Ovary (tissue), 3 donors: ENCODE measurements at regions not wholly inside any gene's neighbourhood (a gene's known extent, or its start where the extent isn't known, plus 50 kb on each side); places are given as distances from the start of the nearest gene placed in this dataset.

Experiments used
- EP300 ChIP-seq: sonication (generic); formaldehyde crosslinking; IDR thresholded peaks from one replicate; pipeline ENCODE4 v1.6.1; 2017; ENCODE audit warnings: antibody characterized with exemption
- TF ChIP-seq, protein P1 (sequence below), 3 donors: fragments of 450-650 bp in 2 of 3; fragments of 200-600 bp in 1 of 3; IDR thresholded peaks; one replicate each; pipeline versions ENCODE4 v1.5.1 to v1.8.0; 2016 to 2022; ENCODE audit warnings: antibody characterized with exemption in 3 of 3, mild to moderate bottlenecking in 1 of 3
- donor health status: DM: no; HTN: no; CAD: no.

DNA sequence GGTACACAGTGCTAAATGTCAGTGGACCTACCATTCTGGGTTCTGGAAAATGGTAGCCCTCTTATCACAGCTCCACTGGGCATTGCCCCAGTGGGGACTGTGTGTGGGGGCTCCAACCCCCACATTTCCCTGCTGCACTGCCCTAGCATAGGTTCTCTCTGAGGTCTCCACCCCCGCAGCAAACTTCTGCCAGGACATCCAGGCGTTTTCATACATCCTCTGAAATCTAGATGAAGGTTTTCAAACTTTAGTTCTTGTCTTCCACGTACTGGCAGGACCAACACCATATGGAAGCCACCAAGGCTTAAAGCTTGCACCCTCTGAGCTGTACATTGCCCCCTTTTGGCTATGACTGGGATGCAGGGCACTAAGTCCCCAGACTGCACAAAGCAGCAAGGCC lies 788.2 kb upstream of the ALCAM start:
- TF ChIP-seq, protein P1, sequence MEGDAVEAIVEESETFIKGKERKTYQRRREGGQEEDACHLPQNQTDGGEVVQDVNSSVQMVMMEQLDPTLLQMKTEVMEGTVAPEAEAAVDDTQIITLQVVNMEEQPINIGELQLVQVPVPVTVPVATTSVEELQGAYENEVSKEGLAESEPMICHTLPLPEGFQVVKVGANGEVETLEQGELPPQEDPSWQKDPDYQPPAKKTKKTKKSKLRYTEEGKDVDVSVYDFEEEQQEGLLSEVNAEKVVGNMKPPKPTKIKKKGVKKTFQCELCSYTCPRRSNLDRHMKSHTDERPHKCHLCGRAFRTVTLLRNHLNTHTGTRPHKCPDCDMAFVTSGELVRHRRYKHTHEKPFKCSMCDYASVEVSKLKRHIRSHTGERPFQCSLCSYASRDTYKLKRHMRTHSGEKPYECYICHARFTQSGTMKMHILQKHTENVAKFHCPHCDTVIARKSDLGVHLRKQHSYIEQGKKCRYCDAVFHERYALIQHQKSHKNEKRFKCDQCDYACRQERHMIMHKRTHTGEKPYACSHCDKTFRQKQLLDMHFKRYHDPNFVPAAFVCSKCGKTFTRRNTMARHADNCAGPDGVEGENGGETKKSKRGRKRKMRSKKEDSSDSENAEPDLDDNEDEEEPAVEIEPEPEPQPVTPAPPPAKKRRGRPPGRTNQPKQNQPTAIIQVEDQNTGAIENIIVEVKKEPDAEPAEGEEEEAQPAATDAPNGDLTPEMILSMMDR (IDR thresholded peaks at IDR 0.05) = no peak
- no peak for TF ChIP-seq EP300
